ENCODE measurements at regions not wholly inside any gene's neighbourhood (a gene's known extent, or its start where the extent isn't known, plus 50 kb on each side); places are given as distances from the start of the nearest gene placed in this dataset.

DNA sequence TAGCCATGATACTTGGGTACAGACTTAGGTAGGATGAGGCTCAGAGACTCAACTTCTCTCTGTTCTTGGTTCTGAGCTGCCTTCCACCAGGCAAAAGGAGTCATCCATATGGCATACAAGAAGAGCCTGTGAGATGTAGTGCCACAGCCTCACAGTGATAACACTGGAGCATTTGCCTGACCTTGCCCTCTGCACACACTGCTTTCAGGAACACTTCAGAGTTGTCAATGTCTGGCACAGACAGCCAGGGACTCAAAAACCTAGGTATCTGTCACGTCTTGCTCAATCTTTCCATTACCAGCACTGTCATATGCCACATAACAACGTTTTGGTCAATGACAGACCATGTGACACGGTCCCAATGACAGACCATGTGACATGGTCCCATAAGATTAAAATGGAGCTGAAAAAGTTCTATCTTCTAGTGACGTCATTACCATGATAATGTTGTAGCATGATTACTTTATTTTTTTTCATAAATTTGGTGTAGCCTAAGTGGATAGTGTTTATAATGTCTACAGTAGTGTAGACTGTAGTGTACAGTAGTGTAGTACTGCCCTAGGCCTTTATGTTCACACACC, 199.9 kb upstream of the CTTNBP2NL start:
- TF ChIP-seq, protein P1, sequence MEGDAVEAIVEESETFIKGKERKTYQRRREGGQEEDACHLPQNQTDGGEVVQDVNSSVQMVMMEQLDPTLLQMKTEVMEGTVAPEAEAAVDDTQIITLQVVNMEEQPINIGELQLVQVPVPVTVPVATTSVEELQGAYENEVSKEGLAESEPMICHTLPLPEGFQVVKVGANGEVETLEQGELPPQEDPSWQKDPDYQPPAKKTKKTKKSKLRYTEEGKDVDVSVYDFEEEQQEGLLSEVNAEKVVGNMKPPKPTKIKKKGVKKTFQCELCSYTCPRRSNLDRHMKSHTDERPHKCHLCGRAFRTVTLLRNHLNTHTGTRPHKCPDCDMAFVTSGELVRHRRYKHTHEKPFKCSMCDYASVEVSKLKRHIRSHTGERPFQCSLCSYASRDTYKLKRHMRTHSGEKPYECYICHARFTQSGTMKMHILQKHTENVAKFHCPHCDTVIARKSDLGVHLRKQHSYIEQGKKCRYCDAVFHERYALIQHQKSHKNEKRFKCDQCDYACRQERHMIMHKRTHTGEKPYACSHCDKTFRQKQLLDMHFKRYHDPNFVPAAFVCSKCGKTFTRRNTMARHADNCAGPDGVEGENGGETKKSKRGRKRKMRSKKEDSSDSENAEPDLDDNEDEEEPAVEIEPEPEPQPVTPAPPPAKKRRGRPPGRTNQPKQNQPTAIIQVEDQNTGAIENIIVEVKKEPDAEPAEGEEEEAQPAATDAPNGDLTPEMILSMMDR (conservative IDR thresholded peaks at IDR 0.05; ENCODE audit: low read depth, low read length): no peak
- TF ChIP-seq RAD21 (IDR thresholded peaks at IDR 0.05; ENCODE audit: low read length): no peak
